GM23338 (cell line): ENCODE measurements at regions not wholly inside any gene's neighbourhood (a gene's known extent, or its start where the extent isn't known, plus 50 kb on each side); places are given as distances from the start of the nearest gene placed in this dataset.

ENCODE experiments used
- CREB1 ChIP-seq: fragments of 250-450 bp; sonication (Bioruptor Pico); IDR thresholded peaks from 2 replicates; pipeline ENCODE4 v1.5.0; 2020; ENCODE audit warnings: low read depth, mild to moderate bottlenecking, moderate library complexity
- EZH2 ChIP-seq: fragments of 200-600 bp; sonication (generic); IDR thresholded peaks from one replicate; pipeline ENCODE4 v1.8.0; 2017; ENCODE audit warnings: antibody characterized with exemption, mild to moderate bottlenecking, low read depth; ENCODE audit not compliant: unreplicated experiment
- EZH2phosphoT487 ChIP-seq: fragments of 200-600 bp; sonication (generic); IDR thresholded peaks from one replicate; pipeline ENCODE4 v1.8.1; 2018; ENCODE audit warnings: antibody characterized with exemption; ENCODE audit not compliant: unreplicated experiment
- JUNB ChIP-seq: IDR thresholded peaks from one replicate; pipeline ENCODE4 v1.6.1; 2016; ENCODE audit warnings: antibody characterized with exemption; ENCODE audit not compliant: unreplicated experiment
- NANOG ChIP-seq: IDR thresholded peaks from 2 replicates; pipeline ENCODE4 v1.6.1; 2016; ENCODE audit warnings: antibody characterized with exemption, borderline replicate concordance
- POLR2AphosphoS5 ChIP-seq: IDR thresholded peaks from 2 replicates; pipeline ENCODE4 v1.6.1; 2016; ENCODE audit warnings: antibody characterized with exemption, low read depth
- ZNF331 ChIP-seq: fragments of 250-450 bp; sonication (Bioruptor Pico); IDR thresholded peaks from 2 replicates; pipeline ENCODE4 v1.5.0; 2020; ENCODE audit warnings: low read depth, mild to moderate bottlenecking, moderate library complexity
- TF ChIP-seq, protein P1 (sequence below), 2 experiments: fragments of 200-600 bp in 1 of 2; sonication (generic) in 1 of 2; conservative IDR thresholded peaks; 2 replicates each; pipeline versions ENCODE4 v1.5.1 to v1.6.1; 2016 to 2017; ENCODE audit warnings: antibody characterized with exemption in 2 of 2, low read depth in 2 of 2, mild to moderate bottlenecking in 2 of 2, moderate library complexity in 1 of 2
- TF ChIP-seq, protein P2 (sequence below): IDR thresholded peaks from one replicate; pipeline ENCODE4 v1.6.1; 2018; ENCODE audit warnings: antibody characterized with exemption; ENCODE audit not compliant: unreplicated experiment

DNA sequence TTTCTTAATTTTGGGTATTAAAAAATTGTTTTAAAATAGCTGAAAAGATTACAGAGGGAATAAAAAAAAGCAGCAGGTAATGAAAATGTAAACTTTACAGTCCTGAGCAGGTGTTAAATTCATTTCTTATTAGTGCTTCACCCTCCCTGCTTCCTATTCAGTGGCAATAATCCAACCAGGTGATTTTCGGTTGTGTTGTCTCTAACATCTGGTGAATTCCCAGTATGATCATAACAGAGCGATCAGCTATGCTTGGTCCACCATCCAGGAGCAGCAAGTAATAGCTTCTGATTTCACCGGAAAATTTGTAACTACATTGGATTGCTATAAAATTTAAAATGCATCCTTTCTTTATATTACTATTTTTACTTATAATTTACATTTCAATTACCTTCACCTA lies 673.1 kb downstream of the SOCS6 start:
- TF ChIP-seq, protein P1, sequence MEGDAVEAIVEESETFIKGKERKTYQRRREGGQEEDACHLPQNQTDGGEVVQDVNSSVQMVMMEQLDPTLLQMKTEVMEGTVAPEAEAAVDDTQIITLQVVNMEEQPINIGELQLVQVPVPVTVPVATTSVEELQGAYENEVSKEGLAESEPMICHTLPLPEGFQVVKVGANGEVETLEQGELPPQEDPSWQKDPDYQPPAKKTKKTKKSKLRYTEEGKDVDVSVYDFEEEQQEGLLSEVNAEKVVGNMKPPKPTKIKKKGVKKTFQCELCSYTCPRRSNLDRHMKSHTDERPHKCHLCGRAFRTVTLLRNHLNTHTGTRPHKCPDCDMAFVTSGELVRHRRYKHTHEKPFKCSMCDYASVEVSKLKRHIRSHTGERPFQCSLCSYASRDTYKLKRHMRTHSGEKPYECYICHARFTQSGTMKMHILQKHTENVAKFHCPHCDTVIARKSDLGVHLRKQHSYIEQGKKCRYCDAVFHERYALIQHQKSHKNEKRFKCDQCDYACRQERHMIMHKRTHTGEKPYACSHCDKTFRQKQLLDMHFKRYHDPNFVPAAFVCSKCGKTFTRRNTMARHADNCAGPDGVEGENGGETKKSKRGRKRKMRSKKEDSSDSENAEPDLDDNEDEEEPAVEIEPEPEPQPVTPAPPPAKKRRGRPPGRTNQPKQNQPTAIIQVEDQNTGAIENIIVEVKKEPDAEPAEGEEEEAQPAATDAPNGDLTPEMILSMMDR (conservative IDR thresholded peaks at IDR 0.05; ENCODE audit: low read depth in 2 of 2), result no peak
- TF ChIP-seq CREB1 (no peak), EZH2phosphoT487 (no peak), JUNB (no peak), POLR2AphosphoS5 (no peak), EZH2 (no peak), ZNF331 (CRISPR knock-in tag) (no peak), NANOG (no peak)
- TF ChIP-seq, protein P2, sequence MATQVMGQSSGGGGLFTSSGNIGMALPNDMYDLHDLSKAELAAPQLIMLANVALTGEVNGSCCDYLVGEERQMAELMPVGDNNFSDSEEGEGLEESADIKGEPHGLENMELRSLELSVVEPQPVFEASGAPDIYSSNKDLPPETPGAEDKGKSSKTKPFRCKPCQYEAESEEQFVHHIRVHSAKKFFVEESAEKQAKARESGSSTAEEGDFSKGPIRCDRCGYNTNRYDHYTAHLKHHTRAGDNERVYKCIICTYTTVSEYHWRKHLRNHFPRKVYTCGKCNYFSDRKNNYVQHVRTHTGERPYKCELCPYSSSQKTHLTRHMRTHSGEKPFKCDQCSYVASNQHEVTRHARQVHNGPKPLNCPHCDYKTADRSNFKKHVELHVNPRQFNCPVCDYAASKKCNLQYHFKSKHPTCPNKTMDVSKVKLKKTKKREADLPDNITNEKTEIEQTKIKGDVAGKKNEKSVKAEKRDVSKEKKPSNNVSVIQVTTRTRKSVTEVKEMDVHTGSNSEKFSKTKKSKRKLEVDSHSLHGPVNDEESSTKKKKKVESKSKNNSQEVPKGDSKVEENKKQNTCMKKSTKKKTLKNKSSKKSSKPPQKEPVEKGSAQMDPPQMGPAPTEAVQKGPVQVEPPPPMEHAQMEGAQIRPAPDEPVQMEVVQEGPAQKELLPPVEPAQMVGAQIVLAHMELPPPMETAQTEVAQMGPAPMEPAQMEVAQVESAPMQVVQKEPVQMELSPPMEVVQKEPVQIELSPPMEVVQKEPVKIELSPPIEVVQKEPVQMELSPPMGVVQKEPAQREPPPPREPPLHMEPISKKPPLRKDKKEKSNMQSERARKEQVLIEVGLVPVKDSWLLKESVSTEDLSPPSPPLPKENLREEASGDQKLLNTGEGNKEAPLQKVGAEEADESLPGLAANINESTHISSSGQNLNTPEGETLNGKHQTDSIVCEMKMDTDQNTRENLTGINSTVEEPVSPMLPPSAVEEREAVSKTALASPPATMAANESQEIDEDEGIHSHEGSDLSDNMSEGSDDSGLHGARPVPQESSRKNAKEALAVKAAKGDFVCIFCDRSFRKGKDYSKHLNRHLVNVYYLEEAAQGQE, result no peak
